GM19351 (cell line): ENCODE measurements at regions not wholly inside any gene's neighbourhood (a gene's known extent, or its start where the extent isn't known, plus 50 kb on each side); places are given as distances from the start of the nearest gene placed in this dataset.

Experiments
- ATAC-seq: cut with Tn5 transposase; IDR thresholded peaks from one replicate; pipeline ENCODE4 v1.9.1; 2021; ENCODE audit warnings: mild to moderate bottlenecking, moderate library complexity; ENCODE audit not compliant: unreplicated experiment

DNA sequence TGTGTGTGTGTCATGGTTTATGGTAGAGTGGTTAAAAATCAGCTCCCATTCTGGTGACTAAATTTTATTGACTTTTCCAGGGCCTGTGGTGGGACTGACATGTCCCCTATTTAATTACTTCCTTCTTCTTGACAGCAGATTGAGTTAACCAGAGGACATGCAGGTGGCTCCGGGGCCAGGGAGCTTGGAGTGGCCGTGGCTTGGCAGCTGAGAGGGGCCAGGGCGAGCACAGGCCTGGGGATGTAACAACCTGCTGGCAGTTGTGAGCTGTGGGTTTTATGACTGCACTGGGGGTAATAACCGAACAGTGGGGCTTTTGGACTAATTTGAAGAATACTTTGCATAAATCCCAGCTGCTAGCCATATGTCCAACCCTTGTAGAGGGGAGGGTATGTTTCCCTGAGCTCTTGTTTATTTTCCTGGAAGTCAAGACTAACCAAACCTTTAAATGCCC, 186.0 kb downstream of the MID1IP1 start:
- ATAC-seq, result no peak

DNA sequence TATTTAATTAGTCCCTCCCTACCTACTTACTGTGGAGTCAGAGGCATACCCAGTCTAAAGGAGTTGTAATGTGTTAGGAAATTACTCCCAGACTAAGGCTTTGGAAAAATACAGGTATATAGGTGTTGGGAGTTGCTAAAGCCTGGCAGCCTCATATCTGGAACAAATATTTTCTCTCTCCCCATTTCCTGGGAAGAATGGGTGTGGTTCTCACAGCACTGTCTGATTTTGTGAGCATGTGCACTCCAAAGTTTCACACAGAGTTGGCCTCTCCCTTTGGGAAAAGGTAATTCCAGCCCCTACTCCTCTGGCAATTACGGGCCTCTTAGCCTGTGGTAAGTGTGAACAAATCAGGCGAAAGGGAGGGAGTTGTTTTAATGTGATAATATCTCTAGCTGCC, 187.0 kb downstream of the MID1IP1 start:
- no peak for ATAC-seq

DNA sequence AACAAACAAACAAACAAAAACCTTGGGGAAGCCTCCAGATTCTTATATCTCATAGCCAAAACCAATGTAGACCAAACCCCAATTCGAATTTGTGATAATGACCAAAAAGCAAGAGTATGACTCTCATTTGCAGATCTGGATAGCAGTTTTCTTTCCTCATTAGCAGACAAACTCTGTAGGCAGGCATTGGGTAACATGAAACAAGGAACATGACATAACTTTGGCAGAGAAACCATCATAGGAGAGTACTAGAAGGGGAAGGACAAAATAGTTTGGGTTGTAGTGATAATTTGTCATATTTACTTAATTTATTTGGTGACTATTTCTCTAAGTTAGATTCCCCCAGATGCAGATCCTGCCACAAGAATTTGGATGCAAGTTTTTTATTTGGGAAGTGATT, 187.8 kb downstream of the MID1IP1 start:
- ATAC-seq, result no peak

DNA sequence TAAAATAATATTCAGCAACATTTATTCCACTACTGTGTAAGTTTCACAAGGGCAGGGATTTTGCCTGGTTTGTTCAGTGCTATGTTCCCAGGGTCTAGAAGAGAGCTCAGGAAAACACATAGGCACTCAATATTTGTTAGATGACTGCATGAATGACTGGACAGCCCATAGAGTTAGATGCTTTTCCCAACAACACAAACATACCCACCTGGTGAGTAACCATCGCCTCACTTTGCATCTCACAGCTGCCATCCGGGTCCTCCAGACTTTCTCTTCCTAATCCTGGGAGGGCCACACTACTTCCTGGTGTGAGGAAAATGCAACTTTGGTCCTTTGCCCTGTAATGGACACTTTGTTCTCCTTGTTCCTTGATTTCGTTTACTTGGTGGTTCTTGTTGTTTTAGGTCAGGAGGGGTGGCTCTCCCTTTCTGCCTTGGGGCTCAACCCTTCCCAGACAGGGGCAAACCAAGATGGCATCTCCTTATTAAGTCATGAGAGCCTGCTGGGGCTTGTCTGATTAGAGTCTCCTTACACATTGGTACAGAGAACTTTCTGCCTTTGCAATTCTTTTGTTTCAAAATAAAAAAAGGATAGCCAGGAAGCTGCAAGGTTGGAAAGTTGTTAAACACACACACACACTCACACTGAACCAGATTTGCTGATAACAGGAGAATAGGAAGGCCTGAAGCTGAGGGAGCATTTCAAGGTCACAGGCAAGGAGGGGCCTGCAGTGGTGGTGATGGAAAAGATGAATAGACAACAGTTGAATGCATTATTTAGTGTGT, 190.6 kb downstream of the MID1IP1 start:
- ATAC-seq, result no peak

DNA sequence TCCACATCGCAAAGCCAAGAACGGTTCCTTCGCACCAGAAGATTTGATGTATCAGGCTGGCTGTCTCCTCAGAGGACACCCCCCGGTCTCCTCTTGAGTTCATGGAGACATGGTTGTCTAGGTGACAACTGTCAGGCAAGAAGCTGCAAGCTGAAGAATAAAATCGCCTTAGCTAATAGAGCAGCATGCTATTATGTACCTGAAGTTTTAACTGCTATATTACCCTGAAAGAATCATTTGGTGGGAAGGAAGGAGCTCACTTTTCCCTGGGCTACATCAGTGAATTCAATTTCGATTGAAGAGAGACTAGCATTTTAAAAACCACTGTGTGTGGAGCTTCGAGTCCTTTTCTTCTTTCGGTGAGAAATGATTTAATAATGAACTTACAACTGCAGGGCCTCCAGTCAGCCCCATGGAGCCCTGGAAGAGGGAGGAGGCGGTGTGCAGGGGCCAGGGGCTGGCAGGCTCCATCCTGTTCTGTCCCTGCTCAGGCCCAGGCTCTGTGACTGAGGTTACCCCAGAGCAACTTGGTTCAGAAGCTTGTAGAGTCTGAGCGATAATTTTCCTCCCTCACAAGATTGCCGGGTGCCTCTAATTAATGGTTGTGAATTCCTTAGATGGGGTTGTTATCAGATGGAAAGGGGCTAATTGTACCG, 191.3 kb downstream of the MID1IP1 start:
- no peak for ATAC-seq

DNA sequence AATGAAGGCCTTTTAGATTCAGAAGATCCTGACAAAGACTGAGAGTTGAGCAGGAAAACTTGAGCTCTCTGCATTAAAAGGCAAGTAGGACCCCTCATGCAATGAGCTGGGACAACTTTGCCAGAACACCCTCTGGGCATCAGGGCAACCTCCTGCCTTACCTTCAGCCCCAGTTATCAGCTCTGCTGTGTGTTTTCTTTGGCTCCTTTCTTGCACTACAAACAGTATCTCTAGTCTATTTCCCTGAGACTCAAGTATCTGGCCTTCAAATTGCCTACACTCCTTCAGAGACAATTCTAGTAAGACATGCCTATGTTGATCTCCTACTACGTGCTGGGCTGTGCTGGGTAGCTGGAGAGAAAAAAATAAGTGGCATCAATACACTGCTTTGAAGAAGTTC, 192.2 kb downstream of the MID1IP1 start:
- ATAC-seq, result no peak

DNA sequence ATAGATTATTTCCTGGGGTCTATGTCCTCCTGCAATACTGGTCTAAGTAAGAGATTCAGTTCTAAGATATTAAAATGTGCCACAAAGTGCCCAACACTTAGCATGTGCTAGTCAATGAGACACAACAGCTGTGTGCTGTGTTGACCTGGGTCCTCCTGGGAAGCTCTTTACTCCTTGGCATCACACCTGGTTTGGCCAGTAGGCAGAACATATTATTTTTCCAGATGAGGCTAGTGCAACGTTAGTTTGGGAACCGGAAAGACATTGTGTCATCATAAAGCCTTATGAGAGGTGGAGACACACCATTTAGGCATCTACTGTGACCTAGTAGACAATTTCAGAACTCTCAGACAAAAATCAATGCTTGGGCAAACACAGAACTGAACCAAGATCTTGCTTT, 197.8 kb downstream of the MID1IP1 start:
- no peak for ATAC-seq

DNA sequence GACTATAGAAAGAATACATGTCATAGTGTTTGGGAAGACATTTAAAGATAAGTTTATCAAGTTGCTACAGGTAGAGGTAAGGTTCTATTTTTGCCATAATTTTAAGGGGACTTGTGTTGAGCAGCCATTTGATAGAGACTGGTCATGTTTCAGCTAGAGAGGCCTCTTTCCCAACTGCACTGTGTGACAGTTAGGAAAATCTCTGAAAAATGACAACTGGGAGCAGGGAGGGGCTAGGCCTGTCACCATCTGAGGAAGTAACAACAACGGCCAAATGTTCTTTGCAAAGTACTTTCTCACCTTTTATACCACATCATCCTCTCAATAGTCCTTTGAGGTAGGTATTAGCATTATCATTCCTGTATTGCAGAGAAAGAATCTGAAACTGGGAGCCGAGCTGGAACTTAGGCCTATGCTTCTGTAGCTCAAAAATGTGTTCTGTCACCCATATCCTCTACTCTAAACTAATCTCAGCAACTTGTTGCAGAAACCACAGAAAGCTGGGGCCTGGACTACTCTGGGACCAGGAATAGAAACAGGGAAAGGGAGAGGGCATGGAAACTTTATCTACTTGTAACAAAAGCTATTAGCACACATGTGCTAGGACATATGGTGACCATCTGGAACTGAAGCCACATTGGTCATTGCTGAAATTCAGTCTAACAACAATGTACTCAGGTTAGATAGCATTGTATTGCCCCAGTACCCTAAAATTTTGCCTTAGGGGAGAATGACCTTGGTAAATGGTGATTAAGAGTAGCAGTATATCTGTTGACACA, 198.9 kb downstream of the MID1IP1 start:
- ATAC-seq, result no peak

DNA sequence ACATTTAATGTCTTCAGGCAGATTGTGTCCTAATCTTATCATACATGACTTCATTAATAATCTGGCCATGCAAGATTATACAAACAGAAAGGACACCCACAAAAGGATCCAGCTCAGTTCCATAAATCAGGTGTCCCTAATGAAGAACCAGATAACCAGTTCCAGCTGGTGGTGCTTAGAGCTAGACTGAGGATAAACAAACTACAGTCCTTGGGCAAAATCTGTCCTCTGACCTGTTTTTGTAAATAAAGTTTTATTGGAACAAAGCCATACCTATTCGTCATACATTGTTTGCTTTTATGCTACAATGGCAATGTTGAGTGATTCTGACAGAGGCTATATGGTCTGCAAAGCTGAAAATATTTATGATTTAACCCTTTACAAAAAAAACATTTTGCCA, 199.5 kb downstream of the MID1IP1 start:
- no peak for ATAC-seq

DNA sequence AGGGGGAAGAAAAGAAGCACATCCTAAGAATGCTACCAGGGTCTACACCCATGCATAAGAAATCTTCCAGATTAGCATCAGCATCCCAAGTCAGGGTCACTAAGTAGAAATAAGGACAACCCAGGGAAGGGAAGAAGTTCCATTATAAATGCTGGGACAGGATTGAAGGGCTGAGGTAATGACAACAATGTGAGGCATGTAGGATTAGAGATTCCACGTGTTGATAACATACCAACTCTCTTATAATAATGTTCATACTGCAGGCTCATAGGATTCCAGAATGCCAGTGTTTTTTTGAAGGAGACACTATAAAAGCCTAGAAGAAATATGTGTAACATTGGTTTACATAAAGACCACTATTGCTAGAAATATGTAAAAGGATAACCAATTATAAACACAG, 201.2 kb downstream of the MID1IP1 start:
- no peak for ATAC-seq

DNA sequence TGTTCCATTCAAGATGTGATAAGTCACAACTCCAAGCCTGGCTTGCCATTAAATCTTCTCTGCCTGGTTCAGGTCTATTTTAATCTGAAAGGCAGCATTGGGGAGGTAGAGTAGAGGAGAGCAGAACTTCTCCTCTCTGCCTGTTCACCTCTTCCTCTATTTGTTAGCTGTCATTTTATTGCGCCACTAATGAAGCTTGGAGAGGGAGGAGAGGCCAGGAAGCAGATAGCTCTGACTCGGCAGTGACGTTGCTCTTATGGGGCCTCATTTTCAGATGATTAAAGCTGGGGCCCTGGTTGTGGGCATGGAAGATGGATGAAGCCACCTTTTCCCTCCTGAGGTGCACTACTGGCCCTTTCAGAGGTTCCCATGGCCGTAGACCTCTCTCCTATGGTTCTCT, 207.3 kb downstream of the MID1IP1 start:
- ATAC-seq, result no peak

DNA sequence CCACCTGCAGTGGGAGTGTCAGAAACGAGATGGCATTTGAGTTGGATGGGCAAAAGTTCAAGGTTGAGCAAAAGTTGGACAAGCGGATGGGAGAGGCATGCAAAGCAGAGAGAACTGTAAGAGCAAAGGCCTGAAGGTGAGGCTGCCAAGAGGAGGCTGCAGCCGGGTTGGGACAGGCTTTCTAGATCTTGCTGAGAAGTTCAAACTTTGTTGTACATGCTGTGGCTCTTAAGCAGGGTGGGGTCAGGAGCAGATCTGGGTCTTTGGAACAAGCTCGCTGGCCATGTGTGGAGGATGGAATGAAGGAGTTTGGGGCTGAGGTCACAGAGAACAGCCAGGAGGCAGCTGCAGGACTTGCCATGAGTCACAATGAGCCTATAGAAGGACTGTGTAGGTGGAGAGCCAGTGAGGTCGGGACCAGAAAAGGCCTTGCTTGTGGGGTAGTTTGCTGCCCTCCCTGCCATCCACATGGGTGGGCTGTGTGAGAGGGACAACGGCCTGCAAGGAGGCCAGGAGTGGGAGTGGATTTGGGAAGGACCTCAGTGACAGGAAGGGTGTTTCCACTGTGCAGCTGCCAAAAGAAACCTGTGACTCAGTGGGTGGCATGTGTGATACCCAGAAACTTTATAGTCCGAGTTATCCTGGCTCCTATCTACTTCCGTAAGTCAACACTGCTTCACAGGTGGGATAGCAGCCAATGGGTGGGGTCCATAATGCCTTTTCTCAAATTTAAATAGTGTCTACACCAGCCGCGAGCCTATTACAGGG, 210.4 kb downstream of the MID1IP1 start:
- ATAC-seq, result no peak

DNA sequence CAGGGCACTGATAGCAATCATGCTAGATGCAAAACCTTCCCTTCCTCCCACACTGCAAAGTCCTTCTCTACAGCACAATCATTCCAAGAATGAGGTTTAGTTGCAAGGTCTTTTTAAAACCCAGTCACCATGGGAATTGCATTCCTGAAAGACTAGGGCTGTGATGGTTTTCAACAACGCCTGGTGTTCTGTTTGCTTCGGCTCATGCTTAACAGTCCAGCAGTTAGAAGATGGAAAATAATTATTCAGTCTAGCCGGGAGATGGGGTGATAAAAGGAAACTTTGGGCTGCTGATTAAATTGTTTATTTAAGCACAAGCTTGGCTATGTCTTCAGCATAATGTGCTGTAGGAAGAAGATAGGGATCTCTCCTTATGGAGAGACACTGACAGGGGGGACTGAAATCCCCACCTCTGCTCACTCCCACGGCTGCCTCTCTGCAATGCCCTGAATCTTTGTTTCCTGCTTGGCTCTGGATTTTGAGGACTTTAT, 211.4 kb downstream of the MID1IP1 start:
- no peak for ATAC-seq

DNA sequence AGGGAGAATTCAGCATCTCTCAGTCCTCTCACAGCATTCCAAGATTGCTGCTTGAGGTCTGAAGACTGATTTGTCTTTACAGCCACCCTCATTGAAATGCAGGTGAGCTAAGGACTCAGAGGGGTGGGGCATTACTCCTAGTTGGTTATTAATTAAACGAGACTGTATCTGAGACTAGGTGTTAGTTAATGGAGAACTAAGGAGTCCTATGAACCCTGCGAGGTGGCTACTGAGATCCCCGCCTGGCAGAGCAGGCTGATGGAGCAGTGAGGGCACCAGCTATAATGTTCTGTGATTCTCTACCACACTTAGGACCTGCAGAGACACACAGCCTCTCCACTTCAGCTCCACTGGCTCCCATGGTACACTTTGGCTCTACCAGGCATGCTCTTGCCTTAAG, 215.3 kb downstream of the MID1IP1 start:
- ATAC-seq, result no peak

DNA sequence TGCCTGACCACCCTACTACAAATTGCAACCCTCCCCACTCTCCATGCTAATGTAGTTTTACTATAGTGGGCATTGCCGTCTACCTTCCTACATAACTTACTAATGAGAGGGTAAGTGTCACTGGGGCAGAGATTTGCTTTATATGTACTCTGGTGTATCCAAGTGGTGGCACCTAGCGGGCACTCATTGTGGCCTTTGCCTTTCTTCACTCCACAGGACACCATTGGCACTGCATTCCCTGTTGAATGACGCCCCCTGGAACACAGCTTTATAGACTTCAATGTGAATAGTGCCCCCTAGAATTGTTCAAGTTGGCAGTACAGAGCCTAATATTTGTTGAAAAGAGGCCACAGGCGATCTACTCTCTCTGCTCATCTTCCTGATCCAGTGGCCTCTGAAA, 215.8 kb downstream of the MID1IP1 start:
- no peak for ATAC-seq

DNA sequence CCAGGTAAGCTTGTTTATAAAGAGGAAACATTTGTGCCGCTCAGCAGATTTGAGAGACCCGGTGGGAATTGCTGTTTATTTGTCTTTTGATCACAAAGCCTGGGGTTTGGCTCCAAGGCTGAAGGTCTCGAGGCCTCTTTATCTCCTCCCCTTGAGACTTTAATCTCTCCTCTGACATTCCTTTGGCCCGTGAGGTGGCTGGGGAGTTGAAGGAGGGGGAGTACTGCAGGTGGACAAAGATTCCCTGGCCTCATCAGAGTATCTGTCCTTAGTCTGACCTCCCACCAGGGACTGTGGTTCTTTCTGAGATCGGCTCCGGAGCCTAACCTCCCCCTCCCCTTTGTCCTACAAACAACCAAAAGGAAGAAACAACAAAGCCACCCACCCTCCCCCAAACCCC, 216.5 kb downstream of the MID1IP1 start:
- no peak for ATAC-seq

DNA sequence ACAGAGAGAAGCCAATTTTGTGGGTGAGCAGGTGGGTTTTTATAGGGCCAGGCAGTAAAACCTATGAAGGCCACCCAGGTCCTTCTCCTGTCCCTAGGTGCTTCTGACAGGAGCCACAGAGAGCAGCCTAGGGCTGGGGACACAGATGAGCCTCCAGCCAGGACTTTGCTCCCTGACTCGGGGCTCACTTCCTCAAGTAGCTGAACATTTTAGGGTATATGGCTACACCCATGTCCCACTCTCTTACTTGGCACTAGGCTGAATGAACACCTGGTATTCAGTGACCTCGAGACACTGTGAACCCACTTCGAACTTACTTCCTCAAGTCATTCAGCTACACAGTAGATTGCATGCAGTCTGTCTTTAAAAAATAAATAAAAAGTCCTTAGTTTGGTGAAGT, 217.3 kb downstream of the MID1IP1 start:
- no peak for ATAC-seq

DNA sequence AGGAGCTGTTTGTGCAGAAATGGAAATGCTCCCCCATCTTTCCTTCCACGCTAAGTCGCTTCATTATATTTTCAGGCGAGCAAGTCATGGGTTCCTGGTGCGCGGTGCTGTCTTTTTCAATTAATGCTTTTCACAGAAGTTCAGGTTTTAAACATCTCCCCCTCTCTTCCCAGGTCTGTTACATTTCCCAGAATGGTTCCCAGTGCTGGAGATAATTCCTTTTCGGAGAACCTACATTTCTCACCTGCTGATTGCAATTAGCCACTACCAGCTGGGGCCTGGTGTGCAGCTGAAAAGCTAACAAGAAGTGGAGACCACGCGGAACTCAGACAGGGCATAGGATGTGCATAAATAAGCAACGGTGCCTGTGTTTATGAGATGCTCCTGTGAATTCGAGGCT, 217.8 kb downstream of the MID1IP1 start:
- no peak for ATAC-seq

DNA sequence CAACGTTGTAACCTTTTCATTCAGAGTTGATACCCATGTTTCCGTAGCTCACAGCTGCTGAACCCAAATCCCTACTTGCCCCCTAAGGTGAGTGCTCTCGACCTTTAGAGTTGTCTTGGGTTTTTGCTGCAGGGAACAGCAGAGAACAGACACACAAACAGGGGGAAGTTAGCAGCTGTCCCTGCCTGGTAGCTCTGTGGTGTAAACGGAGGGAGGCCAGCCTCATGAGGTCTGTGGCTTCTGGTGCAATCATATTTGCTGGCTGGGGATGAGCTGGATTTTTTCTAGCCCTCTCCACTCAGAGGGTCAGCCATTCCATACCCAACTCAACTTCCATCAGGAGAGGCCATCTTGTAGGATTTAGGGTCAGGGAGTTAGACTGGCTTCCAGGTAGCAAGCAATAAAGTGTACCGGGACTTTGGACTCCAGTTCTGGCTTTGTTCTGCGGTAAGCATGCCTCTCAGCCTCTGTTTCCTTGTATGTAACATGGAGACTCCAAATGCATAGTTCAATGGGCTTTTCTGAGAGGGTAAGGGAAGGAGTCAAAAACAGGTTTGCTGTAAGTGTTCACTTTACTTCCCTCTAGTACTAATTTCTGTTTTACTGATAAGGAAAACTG, 218.9 kb downstream of the MID1IP1 start:
- ATAC-seq, result no peak

DNA sequence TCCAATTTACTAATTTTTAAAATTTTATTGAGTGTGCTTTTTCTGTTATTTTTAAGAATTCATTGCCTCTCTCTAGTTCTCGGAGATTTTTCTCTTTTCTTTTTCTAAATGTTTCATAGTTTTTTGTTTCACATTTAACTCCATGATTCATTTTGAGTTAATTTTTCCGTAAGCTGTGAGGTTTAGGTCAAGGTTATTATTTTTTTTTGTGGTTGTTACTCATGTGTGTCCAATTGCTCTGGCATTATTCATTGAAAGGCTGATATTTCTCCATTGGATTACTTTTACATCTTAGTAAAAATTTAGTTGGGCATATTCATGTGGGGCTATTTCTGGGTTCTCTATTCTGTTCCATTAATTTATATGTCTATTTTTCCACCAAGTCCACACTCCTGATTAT, 220.8 kb downstream of the MID1IP1 start:
- no peak for ATAC-seq

DNA sequence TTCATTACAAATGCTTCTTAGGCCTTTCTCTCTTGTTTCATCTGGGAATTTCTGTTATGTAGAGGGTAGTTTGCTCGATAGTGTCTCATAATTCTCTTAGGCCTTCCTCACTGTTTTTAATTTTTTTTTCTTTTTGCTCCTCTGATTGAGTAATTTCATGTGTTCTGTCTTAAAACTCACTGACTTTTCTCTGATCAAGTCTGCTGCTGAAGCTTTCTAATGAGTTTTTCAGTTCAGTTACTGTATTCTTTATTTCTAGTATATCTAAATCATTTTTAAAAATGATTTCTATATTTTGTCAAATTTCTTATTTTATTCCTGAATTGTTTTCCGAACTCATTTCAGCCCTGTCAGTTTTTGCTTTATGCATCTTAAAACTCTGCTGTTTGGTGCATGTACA, 228.0 kb downstream of the MID1IP1 start:
- ATAC-seq, result no peak
